ENCODE measurements at regions not wholly inside any gene's neighbourhood (a gene's known extent, or its start where the extent isn't known, plus 50 kb on each side); places are given as distances from the start of the nearest gene placed in this dataset.

- in situ Hi-C loops (cut with MboI; ENCODE audit: low sequenced_read_pairs) = no loop called here
Measured at GRCh38 chr13:79267560-79267959, 138.5 kb downstream of the RBM26 start.

GRCh38 chr13:79258489-79258888 lies 147.6 kb downstream of the RBM26 start:
- in situ Hi-C loops (cut with MboI; ENCODE audit: low sequenced_read_pairs) = no loop called here

GRCh38 chr13:79246578-79246949 lies 159.5 kb downstream of the RBM26 start:
- in situ Hi-C loops (cut with MboI; ENCODE audit: low sequenced_read_pairs) = no loop called here

GRCh38 chr13:79245937-79246577 lies 160.0 kb downstream of the RBM26 start:
- in situ Hi-C loops (cut with MboI; ENCODE audit: low sequenced_read_pairs) = no loop called here

GRCh38 chr13:79241697-79242096 lies 164.4 kb downstream of the RBM26 start:
- in situ Hi-C loops (cut with MboI; ENCODE audit: low sequenced_read_pairs) = no loop called here

GRCh38 chr13:79237981-79238380 lies 168.1 kb downstream of the RBM26 start:
- in situ Hi-C loops (cut with MboI; ENCODE audit: low sequenced_read_pairs) = no loop called here

GRCh38 chr13:79231887-79232286 lies 174.2 kb downstream of the RBM26 start:
- in situ Hi-C loops (cut with MboI; ENCODE audit: low sequenced_read_pairs) = no loop called here

GRCh38 chr13:79229761-79230160 lies 176.3 kb downstream of the RBM26 start:
- in situ Hi-C loops (cut with MboI; ENCODE audit: low sequenced_read_pairs) = no loop called here

- in situ Hi-C loops (cut with MboI; ENCODE audit: low sequenced_read_pairs) = no loop called here
Measured at GRCh38 chr13:79228972-79229371, 177.1 kb downstream of the RBM26 start.

- in situ Hi-C loops (cut with MboI; ENCODE audit: low sequenced_read_pairs) = no loop called here
Measured at GRCh38 chr13:79227418-79227817, 178.6 kb downstream of the RBM26 start.

- in situ Hi-C loops (cut with MboI; ENCODE audit: low sequenced_read_pairs) = no loop called here
Measured at GRCh38 chr13:79226938-79227337, 179.1 kb downstream of the RBM26 start.

- in situ Hi-C loops (cut with MboI; ENCODE audit: low sequenced_read_pairs) = no loop called here
Measured at GRCh38 chr13:79226250-79226649, 179.8 kb downstream of the RBM26 start.

GRCh38 chr13:79225487-79226232 lies 180.4 kb downstream of the RBM26 start:
- in situ Hi-C loops (cut with MboI; ENCODE audit: low sequenced_read_pairs) = no loop called here

GRCh38 chr13:79222427-79223205 lies 183.4 kb downstream of the RBM26 start:
- in situ Hi-C loops (cut with MboI; ENCODE audit: low sequenced_read_pairs) = no loop called here

GRCh38 chr13:79212064-79212619 lies 193.9 kb downstream of the RBM26 start:
- in situ Hi-C loops (cut with MboI; ENCODE audit: low sequenced_read_pairs) = no loop called here

- in situ Hi-C loops (cut with MboI; ENCODE audit: low sequenced_read_pairs) = no loop called here
Measured at GRCh38 chr13:79211377-79211776, 194.7 kb downstream of the RBM26 start.

GRCh38 chr13:79197933-79198332 lies 208.1 kb downstream of the RBM26 start:
- in situ Hi-C loops (cut with MboI; ENCODE audit: low sequenced_read_pairs) = no loop called here

GRCh38 chr13:79196843-79197242 lies 209.2 kb downstream of the RBM26 start:
- in situ Hi-C loops (cut with MboI; ENCODE audit: low sequenced_read_pairs) = no loop called here

- in situ Hi-C loops (cut with MboI; ENCODE audit: low sequenced_read_pairs) = no loop called here
Measured at GRCh38 chr13:79196366-79196765, 209.7 kb downstream of the RBM26 start.

GRCh38 chr13:79194727-79195126 lies 211.3 kb downstream of the RBM26 start:
- in situ Hi-C loops (cut with MboI; ENCODE audit: low sequenced_read_pairs) = no loop called here

GRCh38 chr13:79194272-79194671 lies 211.8 kb downstream of the RBM26 start:
- in situ Hi-C loops (cut with MboI; ENCODE audit: low sequenced_read_pairs) = no loop called here

- in situ Hi-C loops (cut with MboI; ENCODE audit: low sequenced_read_pairs) = no loop called here
Measured at GRCh38 chr13:79191501-79191900, 214.6 kb downstream of the RBM26 start.
